HAP-1 (cell line): ENCODE measurements at regions not wholly inside any gene's neighbourhood (a gene's known extent, or its start where the extent isn't known, plus 50 kb on each side); places are given as distances from the start of the nearest gene placed in this dataset.
"Not testable (repeated sequence)": the region's sequence is repeated elsewhere in the genome, so short reads cannot be mapped to it uniquely, and the experiment has no call there.

Source experiments
- DNase-seq, 2 experiments: peaks; one replicate each; pipeline ENCODE4 v3.0.0-alpha.2; 2016 to 2020; ENCODE audit warnings: low spot score in 2 of 2
- H3K27me3 ChIP-seq: fragments of 250-450 bp; sonication (Bioruptor Pico); 2 replicates; pipeline ENCODE4 v1.5.1; 2020; ENCODE audit warnings: low read depth, mild to moderate bottlenecking, moderate library complexity
- H3K36me3 ChIP-seq: fragments of 250-450 bp; sonication (Bioruptor Pico); replicated peaks from 2 replicates; pipeline ENCODE4 v1.5.1; 2020; ENCODE audit warnings: mild to moderate bottlenecking
- H3K4me1 ChIP-seq: fragments of 250-450 bp; sonication (Bioruptor Pico); 2 replicates; pipeline ENCODE4 v1.5.1; 2020; ENCODE audit warnings: mild to moderate bottlenecking
- H3K4me3 ChIP-seq: fragments of 250-450 bp; sonication (Bioruptor Pico); 2 replicates; pipeline ENCODE4 v1.5.1; 2020; ENCODE audit warnings: mild to moderate bottlenecking, moderate library complexity
- H3K9me3 ChIP-seq: fragments of 250-450 bp; sonication (Bioruptor Pico); 2 replicates; pipeline ENCODE4 v1.5.1; 2020; ENCODE audit warnings: mild to moderate bottlenecking, moderate library complexity
- in situ Hi-C: fragments of 300-500 bp; cut with MboI; formaldehyde crosslinking; loops from 3 replicates; pipeline ENCODE4 v1.14.3; 2020; ENCODE audit warnings: low sequenced_read_pairs, inconsistent platforms, mixed read lengths

GRCh38 chr6:142631517-142632385 lies 313.2 kb downstream of the HIVEP2 start:
- H3K27me3 ChIP-seq = peaks cover 2% of the 10 kb centered on the region
- H3K36me3 ChIP-seq = no peaks in the 10 kb centered on the region

GRCh38 chr6:142633317-142633716 lies 311.7 kb downstream of the HIVEP2 start:
- Histone ChIP-seq H3K27me3 (peaks cover 1% of the 10 kb centered on the region; the same call in 1 of the 2 replicates), H3K4me1 (no peaks in the 10 kb centered on the region), H3K4me3 (no peak overlapping the region), H3K36me3 (no peaks in the 10 kb centered on the region), H3K9me3 (no peaks in the 10 kb centered on the region)
- in situ Hi-C loops = no loop called here
- DNase-seq = no peak

More at GRCh38 chr6:142631517-142632385, 313.2 kb downstream of the HIVEP2 start:
- in situ Hi-C loops = no loop called here
- Histone ChIP-seq H3K9me3 (no peaks in the 10 kb centered on the region), H3K4me3 (no peak overlapping the region), H3K4me1 (no peaks in the 10 kb centered on the region)
- DNase-seq = no peak

- Histone ChIP-seq H3K4me1 (no peaks in the 10 kb centered on the region), H3K4me3 (no peak overlapping the region), H3K9me3 (no peaks in the 10 kb centered on the region), H3K36me3 (no peaks in the 10 kb centered on the region), H3K27me3 (no peaks in the 10 kb centered on the region)
- DNase-seq = no peak
- in situ Hi-C loops = no loop called here
Observed at GRCh38 chr6:142635130-142635529, 309.8 kb downstream of the HIVEP2 start.

GRCh38 chr6:142637624-142638351 lies 307.2 kb downstream of the HIVEP2 start:
- Histone ChIP-seq H3K36me3 (no peaks in the 10 kb centered on the region), H3K4me1 (no peaks in the 10 kb centered on the region), H3K9me3 (no peaks in the 10 kb centered on the region), H3K4me3 (no peak overlapping the region), H3K27me3 (no peaks in the 10 kb centered on the region)
- DNase-seq = no peak
- in situ Hi-C loops = no loop called here

- Histone ChIP-seq H3K9me3 (no peaks in the 10 kb centered on the region), H3K4me1 (no peaks in the 10 kb centered on the region), H3K4me3 (no peak overlapping the region), H3K27me3 (no peaks in the 10 kb centered on the region), H3K36me3 (no peaks in the 10 kb centered on the region)
- in situ Hi-C loops = no loop called here
- DNase-seq = no peak
Observed at GRCh38 chr6:142642651-142643050, 302.3 kb downstream of the HIVEP2 start.

GRCh38 chr6:142644866-142645265 lies 300.1 kb downstream of the HIVEP2 start:
- in situ Hi-C loops = no loop called here
- H3K4me3 ChIP-seq = no peak overlapping the region
- H3K9me3 ChIP-seq = no peaks in the 10 kb centered on the region

GRCh38 chr6:142645663-142646062 lies 299.3 kb downstream of the HIVEP2 start:
- in situ Hi-C loops = no loop called here
- Histone ChIP-seq H3K36me3 (no peaks in the 10 kb centered on the region), H3K9me3 (no peaks in the 10 kb centered on the region), H3K27me3 (no peaks in the 10 kb centered on the region), H3K4me3 (no peak overlapping the region), H3K4me1 (no peaks in the 10 kb centered on the region)
- no peak for DNase-seq

More at GRCh38 chr6:142644866-142645265, 300.1 kb downstream of the HIVEP2 start:
- no peak for DNase-seq
- Histone ChIP-seq H3K27me3 (no peaks in the 10 kb centered on the region), H3K4me1 (no peaks in the 10 kb centered on the region), H3K36me3 (no peaks in the 10 kb centered on the region)

- H3K4me3 ChIP-seq = no peak overlapping the region
- no peaks in the 10 kb centered on the region for H3K36me3 ChIP-seq
- H3K27me3 ChIP-seq = no peaks in the 10 kb centered on the region
- H3K4me1 ChIP-seq = no peaks in the 10 kb centered on the region
- DNase-seq = no peak
- in situ Hi-C loops = no loop called here
- no peaks in the 10 kb centered on the region for H3K9me3 ChIP-seq
Observed at GRCh38 chr6:142647449-142648035, 297.4 kb downstream of the HIVEP2 start.

GRCh38 chr6:142648036-142648451 lies 296.9 kb downstream of the HIVEP2 start:
- H3K4me3 ChIP-seq = no peak overlapping the region
- in situ Hi-C loops = no loop called here
- H3K4me1 ChIP-seq = no peaks in the 10 kb centered on the region
- H3K36me3 ChIP-seq = no peaks in the 10 kb centered on the region
- no peaks in the 10 kb centered on the region for H3K9me3 ChIP-seq
- no peak for DNase-seq
- no peaks in the 10 kb centered on the region for H3K27me3 ChIP-seq

GRCh38 chr6:142648526-142648925 lies 296.4 kb downstream of the HIVEP2 start:
- in situ Hi-C loops = no loop called here
- H3K9me3 ChIP-seq = no peaks in the 10 kb centered on the region
- no peak overlapping the region for H3K4me3 ChIP-seq
- H3K4me1 ChIP-seq = no peaks in the 10 kb centered on the region
- H3K27me3 ChIP-seq = no peaks in the 10 kb centered on the region
- no peaks in the 10 kb centered on the region for H3K36me3 ChIP-seq
- DNase-seq = no peak

- DNase-seq, H3K4me1 ChIP-seq, H3K4me3 ChIP-seq, H3K27me3 ChIP-seq, H3K9me3 ChIP-seq, H3K36me3 ChIP-seq, in situ Hi-C loops: not testable (repeated sequence)
Observed at GRCh38 chr6:142649438-142650234, 295.3 kb downstream of the HIVEP2 start.

- Histone ChIP-seq H3K27me3 (no peaks in the 10 kb centered on the region), H3K36me3 (no peaks in the 10 kb centered on the region), H3K4me3 (no peak overlapping the region), H3K9me3 (no peaks in the 10 kb centered on the region), H3K4me1 (no peaks in the 10 kb centered on the region)
- DNase-seq = no peak
- in situ Hi-C loops = no loop called here
Observed at GRCh38 chr6:142651384-142651783, 293.6 kb downstream of the HIVEP2 start.

GRCh38 chr6:142653710-142654420 lies 291.1 kb downstream of the HIVEP2 start:
- H3K9me3 ChIP-seq = no peaks in the 10 kb centered on the region
- in situ Hi-C loops = no loop called here
- no peaks in the 10 kb centered on the region for H3K4me1 ChIP-seq
- H3K4me3 ChIP-seq = no peak overlapping the region
- H3K36me3 ChIP-seq = no peaks in the 10 kb centered on the region
- no peaks in the 10 kb centered on the region for H3K27me3 ChIP-seq
- DNase-seq = no peak
